ENCODE measurements at regions not wholly inside any gene's neighbourhood (a gene's known extent, or its start where the extent isn't known, plus 50 kb on each side); places are given as distances from the start of the nearest gene placed in this dataset.
"Not testable (repeated sequence)": the region's sequence is repeated elsewhere in the genome, so short reads cannot be mapped to it uniquely, and the experiment has no call there.

DNA sequence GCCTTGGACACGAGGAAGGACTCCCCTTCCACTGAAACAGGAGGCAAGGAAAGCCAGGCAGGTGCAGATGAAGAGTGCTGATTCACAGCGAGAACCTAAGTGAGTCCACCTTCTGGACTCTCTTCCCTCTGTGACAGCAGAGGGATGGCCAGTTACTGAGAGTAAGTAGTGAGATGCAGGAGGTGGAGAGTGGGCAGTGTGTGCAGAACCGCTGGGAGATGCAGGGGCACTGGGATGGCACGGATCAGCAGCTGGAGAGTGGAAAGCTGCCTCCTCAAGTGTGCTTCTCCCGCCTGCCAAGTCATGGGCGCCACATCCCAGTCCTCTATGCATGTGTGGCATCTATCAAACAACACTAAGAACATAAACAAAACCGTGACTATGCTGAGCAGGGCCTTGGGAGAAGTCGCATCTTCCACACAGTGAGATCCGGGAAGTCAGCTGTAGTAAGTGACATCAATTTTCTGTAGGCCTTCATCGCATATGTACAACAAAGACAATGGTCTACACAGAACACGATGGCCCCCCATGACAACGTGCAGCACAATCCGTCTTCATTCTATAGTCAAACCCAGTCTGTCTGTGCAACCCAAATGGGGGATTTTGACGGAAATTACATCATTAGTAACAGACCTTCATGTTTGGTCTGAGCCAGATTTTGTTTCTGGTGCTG, 217.4 kb upstream of the KLF14 start:
- intact Hi-C loops (cut with DNase I) = no loop called here
- DNase-seq = no peak
- no peak for ATAC-seq

DNA sequence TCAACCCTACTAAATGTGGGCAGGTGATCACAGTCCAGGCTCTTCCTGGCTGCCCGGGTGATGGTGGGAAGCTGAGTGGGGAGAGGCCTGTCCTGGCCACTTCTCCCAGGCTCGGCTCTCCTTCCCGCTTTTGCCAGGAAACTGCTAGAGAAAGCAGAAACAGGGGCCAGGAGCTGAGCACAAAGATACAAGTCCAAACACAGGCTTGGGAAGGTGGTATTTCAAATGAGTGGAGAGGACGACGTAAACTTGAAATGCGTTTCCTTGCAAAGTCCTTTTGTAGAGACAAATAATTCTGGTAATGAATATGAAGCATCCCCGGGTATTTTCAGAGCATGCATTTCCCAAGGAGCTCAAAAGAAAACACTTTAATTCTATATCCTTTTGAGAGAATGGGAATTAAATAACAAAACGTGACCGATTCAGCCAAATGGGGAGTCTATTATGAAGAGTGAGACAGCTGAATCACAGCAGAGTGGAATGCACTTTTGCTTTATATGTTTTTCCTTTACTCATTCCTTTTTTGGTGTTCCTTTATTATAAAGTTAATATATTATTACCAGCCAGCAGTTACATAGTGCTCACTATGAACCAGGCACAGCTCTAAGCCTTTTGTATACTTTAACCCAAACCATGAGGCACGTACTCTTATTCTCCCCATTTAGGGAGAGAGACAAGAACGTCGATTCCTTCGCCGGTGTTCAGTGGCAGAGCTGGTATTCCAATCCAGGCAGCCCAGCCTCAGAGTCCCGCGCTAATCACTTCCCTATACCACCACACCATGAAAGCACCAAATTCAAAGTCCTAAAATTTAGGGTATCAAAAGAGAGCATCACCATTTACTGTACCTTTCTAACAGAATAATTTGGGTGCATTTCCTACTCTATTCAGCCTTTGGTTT, 218.2 kb upstream of the KLF14 start:
- no peak for ATAC-seq
- intact Hi-C loops (cut with DNase I) = no loop called here

DNA sequence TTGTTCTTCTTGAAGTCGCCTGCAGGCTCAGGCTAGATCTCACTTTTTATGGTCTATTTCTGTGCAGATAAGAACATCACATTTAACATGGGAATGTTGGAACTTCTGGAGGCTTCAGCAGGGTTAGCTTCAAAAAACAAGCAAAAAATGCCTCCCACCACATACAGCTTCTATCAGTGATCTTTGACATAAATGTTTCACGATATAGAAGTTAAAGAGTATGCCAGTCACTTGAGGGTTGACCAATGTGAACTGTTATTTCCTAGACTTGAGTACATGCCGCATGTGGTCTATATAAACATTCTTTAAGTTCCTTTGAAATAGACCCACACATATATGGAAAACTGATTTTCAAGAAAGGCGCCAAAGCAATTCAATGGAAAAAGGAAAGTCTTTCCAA, 219.2 kb upstream of the KLF14 start:
- no peak for DNase-seq

More for the DNA sequence above, 218.2 kb upstream of the KLF14 start:
- no peak for DNase-seq

GRCh38 chr7:130954918-130955564, 221.0 kb upstream of the KLF14 start:
- ATAC-seq (no peak), DNase-seq (no peak)
- intact Hi-C loops (cut with DNase I) = no loop called here

More for the DNA sequence above, 219.2 kb upstream of the KLF14 start:
- ATAC-seq = no peak
- intact Hi-C loops (cut with DNase I) = no loop called here

GRCh38 chr7:130955565-130955919, 221.5 kb upstream of the KLF14 start:
- intact Hi-C loops (cut with DNase I) = no loop called here
- ATAC-seq (no peak), DNase-seq (no peak)

- intact Hi-C loops (cut with DNase I) = no loop called here
- no peak for DNase-seq
- ATAC-seq = no peak
These were observed 222.6 kb upstream of the KLF14 start for GRCh38 chr7:130956417-130957136.

- no peak for DNase-seq
- no peak for ATAC-seq
- intact Hi-C loops (cut with DNase I) = no loop called here
These were observed 223.1 kb upstream of the KLF14 start for GRCh38 chr7:130957137-130957513.

DNA sequence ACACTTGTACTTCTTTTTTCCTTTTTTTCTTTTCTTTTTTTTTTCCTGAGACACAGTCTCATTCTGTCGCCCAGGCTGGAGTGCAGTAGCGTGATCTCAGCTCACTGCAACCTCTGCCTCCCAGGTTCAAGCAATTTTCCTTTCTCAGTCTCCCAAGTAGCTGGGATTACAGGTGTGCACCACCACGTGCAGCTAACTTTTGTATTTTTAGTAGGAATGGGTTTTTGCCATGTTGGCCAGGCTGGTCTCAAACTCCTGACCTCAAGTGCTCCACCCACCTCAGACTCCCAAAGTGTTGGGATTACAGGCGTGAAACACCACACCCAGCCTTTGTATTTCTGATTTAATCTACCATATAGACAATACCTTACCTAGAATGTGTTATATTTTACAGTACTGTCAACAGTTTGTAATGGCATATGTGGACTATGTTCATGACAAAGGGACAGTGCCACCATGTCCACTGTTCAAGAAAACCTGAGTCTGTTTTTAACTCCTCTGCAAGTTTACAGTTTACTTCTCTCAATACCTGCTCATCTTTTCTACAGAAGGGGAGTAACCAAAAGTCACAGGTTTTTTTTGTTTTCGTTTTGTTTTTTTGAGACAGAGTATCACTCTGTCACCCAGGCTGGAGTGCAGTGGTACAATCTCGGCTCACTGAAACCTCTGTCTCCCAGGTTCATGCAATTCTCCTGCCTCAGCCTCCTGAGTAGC, 223.9 kb upstream of the KLF14 start:
- ATAC-seq; DNase-seq; intact Hi-C loops (cut with DNase I): not testable (repeated sequence)

- ATAC-seq = no peak
- intact Hi-C loops (cut with DNase I) = no loop called here
- DNase-seq = no peak
These were observed 224.8 kb upstream of the KLF14 start for GRCh38 chr7:130958846-130959245.

GRCh38 chr7:130959743-130960207, 225.8 kb upstream of the KLF14 start:
- DNase-seq (no peak), ATAC-seq (peak in 1 of 2 donors; percentile 21)
- intact Hi-C loops (cut with DNase I) = no loop called here

DNA sequence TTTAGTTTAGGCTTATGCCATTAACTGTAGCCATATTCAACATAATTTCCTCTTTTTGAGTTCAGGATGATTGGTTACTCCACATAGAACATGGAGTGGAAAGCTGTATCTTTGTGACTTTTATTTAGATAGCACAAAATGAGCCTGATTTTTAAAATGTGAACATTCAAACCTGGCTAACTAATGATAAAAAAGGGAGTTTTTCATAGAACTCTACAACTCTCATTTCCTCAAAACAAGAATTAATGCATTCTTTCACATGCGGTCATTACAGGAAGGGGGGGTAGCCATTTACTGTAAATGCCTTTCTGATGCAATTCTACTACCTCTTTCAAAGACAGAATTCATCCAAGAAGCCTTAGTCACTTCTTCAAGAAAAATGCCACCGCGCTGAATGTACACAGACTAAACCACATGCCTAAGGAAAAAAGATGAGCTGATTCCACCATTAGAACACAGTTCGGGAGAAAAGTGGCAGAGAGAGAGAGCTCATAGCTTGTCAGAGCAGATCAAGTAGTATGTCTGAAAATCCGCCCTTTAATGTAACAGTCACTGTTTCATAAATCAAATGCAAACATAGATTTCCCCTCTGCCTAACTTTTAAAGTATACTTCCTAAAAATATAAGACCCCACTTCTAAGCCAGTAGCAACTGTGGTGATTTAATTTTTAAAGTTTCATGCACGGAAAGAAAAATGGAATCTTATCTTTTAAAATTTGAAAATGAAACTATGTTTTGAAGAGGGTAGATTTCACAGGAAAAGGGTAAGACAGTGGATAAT, 226.4 kb upstream of the KLF14 start:
- peak; percentile 57 to 86 for ATAC-seq
- intact Hi-C loops (cut with DNase I) = no loop called here
- no peak for DNase-seq

DNA sequence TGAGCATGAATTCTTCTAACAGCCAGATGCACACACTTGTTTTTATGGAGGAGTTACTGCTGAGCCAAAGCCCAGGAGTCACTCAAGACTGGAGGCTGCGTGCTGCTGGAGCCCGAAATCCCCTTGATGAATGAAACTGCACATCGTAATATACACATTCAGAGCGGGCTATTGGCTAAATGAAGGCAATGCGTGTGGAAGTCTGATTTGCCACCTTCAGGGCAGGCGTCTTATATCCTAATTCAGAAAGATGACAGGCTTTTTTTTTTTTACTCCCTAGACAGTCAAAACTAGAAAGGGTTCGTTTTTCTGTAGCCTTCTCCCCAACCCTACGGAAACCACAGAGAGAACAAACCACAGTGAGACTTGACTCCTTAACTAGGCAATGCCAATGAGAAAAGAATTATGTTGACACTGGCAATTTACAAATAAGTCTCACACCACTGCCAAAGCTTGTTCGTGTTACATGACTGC, 227.2 kb upstream of the KLF14 start:
- DNase-seq = no peak
- intact Hi-C loops (cut with DNase I) = no loop called here
- peak; percentile 62 to 71 for ATAC-seq

- intact Hi-C loops (cut with DNase I) = no loop called here
- DNase-seq (no peak), ATAC-seq (no peak)
These were observed 228.1 kb upstream of the KLF14 start for GRCh38 chr7:130962109-130962508.

DNA sequence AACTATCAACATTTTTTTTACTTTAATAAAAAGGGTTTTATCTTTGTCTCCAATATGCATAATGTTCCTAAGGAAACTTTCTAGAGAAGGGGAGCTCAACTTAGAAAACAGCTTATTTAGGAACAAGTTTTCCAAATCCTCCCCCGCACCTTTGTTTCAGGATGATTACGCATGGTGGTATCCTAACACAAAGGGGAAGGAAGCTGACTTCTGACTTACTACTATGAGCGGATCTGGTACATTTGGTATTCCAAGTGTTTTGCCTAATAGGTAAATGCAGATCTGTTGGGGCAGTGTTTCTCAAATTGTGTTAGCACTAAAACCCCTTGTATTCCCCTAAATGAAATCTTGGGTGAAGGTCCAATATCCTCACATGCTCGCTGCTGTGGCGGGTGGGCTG, 229.3 kb upstream of the KLF14 start:
- intact Hi-C loops (cut with DNase I) = no loop called here
- no peak for DNase-seq
- ATAC-seq = no peak

DNA sequence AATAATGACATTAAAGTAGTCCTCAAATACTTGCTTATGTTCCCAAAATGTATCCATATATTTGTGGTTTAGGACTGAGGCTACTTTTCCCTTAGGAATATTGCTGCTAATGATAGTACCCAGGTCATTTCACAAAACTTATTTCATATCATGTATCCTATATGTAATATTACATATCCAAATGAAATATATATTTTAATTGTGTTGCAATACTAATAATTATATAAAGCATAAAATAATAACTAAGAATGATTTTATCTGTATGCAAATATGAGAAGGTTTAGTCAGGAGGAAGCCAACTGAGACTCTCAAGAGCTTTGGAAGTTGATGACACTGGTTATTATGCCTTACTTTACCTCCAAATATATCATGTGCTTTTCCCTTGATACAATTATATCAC, 231.5 kb upstream of the KLF14 start:
- ATAC-seq = no peak
- intact Hi-C loops (cut with DNase I) = no loop called here
- DNase-seq = no peak

GRCh38 chr7:130966246-130967009, 232.4 kb upstream of the KLF14 start:
- DNase-seq (no peak), ATAC-seq (no peak)
- intact Hi-C loops (cut with DNase I) = no loop called here

GRCh38 chr7:130970196-130970595, 236.2 kb upstream of the KLF14 start:
- ATAC-seq (no peak), DNase-seq (no peak)
- intact Hi-C loops (cut with DNase I) = no loop called here
